GM12891 (cell line): ENCODE measurements at regions not wholly inside any gene's neighbourhood (a gene's known extent, or its start where the extent isn't known, plus 50 kb on each side); places are given as distances from the start of the nearest gene placed in this dataset.

Experiments
- POLR2A ChIP-seq: IDR thresholded peaks from 2 replicates; pipeline ENCODE4 v1.6.1; 2011; ENCODE audit warnings: low read depth, low read length, control low read depth
- POLR2AphosphoS5 ChIP-seq: IDR thresholded peaks from 2 replicates; pipeline ENCODE4 v1.6.1; 2011; ENCODE audit warnings: low read depth, low read length, control low read depth
- POU2F2 ChIP-seq: IDR thresholded peaks from 2 replicates; pipeline ENCODE4 v1.6.1; 2011; ENCODE audit warnings: low read depth, mild to moderate bottlenecking, control low read depth, low read length, moderate library complexity
- SPI1 ChIP-seq: IDR thresholded peaks from 2 replicates; pipeline ENCODE4 v1.6.1; 2011; ENCODE audit warnings: low read depth, low read length, control low read depth
- TAF1 ChIP-seq: IDR thresholded peaks from 2 replicates; pipeline ENCODE4 v1.6.1; 2011; ENCODE audit warnings: low read depth, low read length, control low read depth

- TF ChIP-seq POLR2A (no peak), POLR2AphosphoS5 (no peak), TAF1 (no peak), POU2F2 (no peak), SPI1 (no peak)
Observed at GRCh38 chr2:36074008-36074407, 281.6 kb upstream of the CRIM1 start.
